ENCODE measurements at regions not wholly inside any gene's neighbourhood (a gene's known extent, or its start where the extent isn't known, plus 50 kb on each side); places are given as distances from the start of the nearest gene placed in this dataset.

GRCh38 chr4:152172146-152172545, 363.7 kb downstream of the FBXW7 start:
- DNase-seq (no peak), ATAC-seq (ENCODE audit: low FRiP score in 2 of 2) (no peak)
- WGBS, 2 donors: 76 to 81% methylated on average over 6 of the region's 6 CpGs
- Histone ChIP-seq H3K4me1 (no peaks in the 10 kb centered on the region), H3K36me3 (no peaks in the 10 kb centered on the region), H3K27ac (no peak overlapping the region), H3K4me3 (no peak overlapping the region), H3K27me3 (no peaks in the 10 kb centered on the region), H3K9me3 (no peaks in the 10 kb centered on the region)
- TF ChIP-seq EP300 (IDR thresholded peaks at IDR 0.05): no peak
- TF ChIP-seq POLR2A (IDR thresholded peaks at IDR 0.05): no peak
- TF ChIP-seq POLR2AphosphoS5 (IDR thresholded peaks at IDR 0.05): no peak
- no peak for TF ChIP-seq CTCF (IDR thresholded peaks at IDR 0.05)

- DNase-seq: no peak
- Histone ChIP-seq H3K9me3 (no peaks in the 10 kb centered on the region), H3K4me3 (no peak overlapping the region), H3K4me1 (no peaks in the 10 kb centered on the region), H3K27ac (no peak overlapping the region), H3K36me3 (no peaks in the 10 kb centered on the region), H3K27me3 (no peaks in the 10 kb centered on the region)
- no peak for ATAC-seq (ENCODE audit: low FRiP score in 2 of 2)
- WGBS, 2 donors: 84 to 93% methylated on average over 4 of the region's 4 CpGs
- TF ChIP-seq POLR2A (IDR thresholded peaks at IDR 0.05) (no peak), POLR2AphosphoS5 (IDR thresholded peaks at IDR 0.05) (no peak), EP300 (IDR thresholded peaks at IDR 0.05) (no peak), CTCF (IDR thresholded peaks at IDR 0.05) (no peak)
These were observed 364.3 kb downstream of the FBXW7 start for GRCh38 chr4:152171556-152171955.

GRCh38 chr4:152169683-152170082, 366.2 kb downstream of the FBXW7 start:
- DNase-seq (no peak), ATAC-seq (ENCODE audit: low FRiP score in 2 of 2) (no peak)
- WGBS, 2 donors: 52% methylated on average over 6 of the region's 6 CpGs
- H3K27me3 ChIP-seq: no peaks in the 10 kb centered on the region
- TF ChIP-seq CTCF (IDR thresholded peaks at IDR 0.05) (no peak), POLR2A (IDR thresholded peaks at IDR 0.05) (no peak), POLR2AphosphoS5 (IDR thresholded peaks at IDR 0.05) (no peak), EP300 (IDR thresholded peaks at IDR 0.05) (no peak)
- no peak overlapping the region for H3K27ac ChIP-seq
- H3K4me3 ChIP-seq: no peak overlapping the region
- H3K4me1 ChIP-seq: no peaks in the 10 kb centered on the region
- no peaks in the 10 kb centered on the region for H3K36me3 ChIP-seq
- no peaks in the 10 kb centered on the region for H3K9me3 ChIP-seq

GRCh38 chr4:152168987-152169616, 366.8 kb downstream of the FBXW7 start:
- no peaks in the 10 kb centered on the region for H3K4me1 ChIP-seq
- ATAC-seq (ENCODE audit: low FRiP score in 2 of 2): no peak
- WGBS, 2 donors: 64 to 68% methylated on average over 5 of the region's 5 CpGs
- H3K27ac ChIP-seq: no peak overlapping the region
- no peak overlapping the region for H3K4me3 ChIP-seq
- TF ChIP-seq CTCF (IDR thresholded peaks at IDR 0.05): no peak
- no peak for TF ChIP-seq POLR2A (IDR thresholded peaks at IDR 0.05)
- TF ChIP-seq POLR2AphosphoS5 (IDR thresholded peaks at IDR 0.05): no peak
- no peak for TF ChIP-seq EP300 (IDR thresholded peaks at IDR 0.05)
- H3K36me3 ChIP-seq: no peaks in the 10 kb centered on the region
- DNase-seq: no peak
- H3K27me3 ChIP-seq: no peaks in the 10 kb centered on the region
- H3K9me3 ChIP-seq: no peaks in the 10 kb centered on the region

GRCh38 chr4:152166567-152166966, 369.3 kb downstream of the FBXW7 start:
- H3K9me3 ChIP-seq: no peaks in the 10 kb centered on the region
- no peak for TF ChIP-seq CTCF (IDR thresholded peaks at IDR 0.05)
- no peak for TF ChIP-seq EP300 (IDR thresholded peaks at IDR 0.05)
- no peak for TF ChIP-seq POLR2A (IDR thresholded peaks at IDR 0.05)
- no peak for TF ChIP-seq POLR2AphosphoS5 (IDR thresholded peaks at IDR 0.05)
- no peaks in the 10 kb centered on the region for H3K36me3 ChIP-seq
- H3K4me1 ChIP-seq: no peaks in the 10 kb centered on the region
- ATAC-seq (ENCODE audit: low FRiP score in 2 of 2) (no peak), DNase-seq (no peak)
- no peak overlapping the region for H3K4me3 ChIP-seq
- H3K27ac ChIP-seq: no peak overlapping the region
- 31 to 32% methylated on average over 6 of the region's 6 CpGs for WGBS, 2 donors
- H3K27me3 ChIP-seq: no peaks in the 10 kb centered on the region

Data from upper lobe of left lung (tissue), 6 donors.